CD14-positive monocyte (primary cell): ENCODE measurements at regions not wholly inside any gene's neighbourhood (a gene's known extent, or its start where the extent isn't known, plus 50 kb on each side); places are given as distances from the start of the nearest gene placed in this dataset.

ENCODE experiments used
- DNase-seq, 3 donors: peaks; one replicate each; pipeline ENCODE4 v3.0.0-alpha.2; 2011 to 2022
- H2AFZ ChIP-seq: 2 replicates; pipeline ENCODE4 v1.6.0; 2012; ENCODE audit warnings: mild to moderate bottlenecking, low read depth, low read length, inconsistent platforms; ENCODE audit not compliant: insufficient read depth, poor library complexity, severe bottlenecking
- H3K27ac ChIP-seq, 2 donors: 1 replicate in 1 of 2; 2 replicates in 1 of 2; pipeline ENCODE4 v1.5.1; 2012 to 2013; ENCODE audit warnings: low read length in 2 of 2, control low read depth in 1 of 2, inconsistent platforms in 1 of 2, low read depth in 1 of 2, mild to moderate bottlenecking in 1 of 2
- H3K27me3 ChIP-seq, 2 donors: one replicate each; pipeline versions ENCODE4 v1.6.0 to v1.6.1; 2011 to 2013; ENCODE audit warnings: low read length in 2 of 2; ENCODE audit not compliant: control insufficient read depth in 2 of 2, insufficient read depth in 2 of 2
- H3K36me3 ChIP-seq, 2 donors: replicated peaks in 1 of 2; 1 replicate in 1 of 2; 2 replicates in 1 of 2; pipeline versions ENCODE4 v1.5.1 to v1.6.1; 2012 to 2013; ENCODE audit warnings: low read length in 2 of 2, control low read depth in 1 of 2, inconsistent platforms in 1 of 2, mild to moderate bottlenecking in 1 of 2; ENCODE audit not compliant: insufficient read depth in 2 of 2, control insufficient read depth in 1 of 2
- H3K4me1 ChIP-seq, 2 donors: 1 replicate in 1 of 2; 2 replicates in 1 of 2; pipeline versions ENCODE4 v1.5.1 to v1.6.1; 2012 to 2013; ENCODE audit warnings: low read length in 2 of 2, control low read depth in 1 of 2, inconsistent platforms in 1 of 2, mild to moderate bottlenecking in 1 of 2, moderate library complexity in 1 of 2; ENCODE audit not compliant: insufficient read depth in 2 of 2, control insufficient read depth in 1 of 2
- H3K4me2 ChIP-seq: replicated peaks from 2 replicates; pipeline ENCODE3; 2012; ENCODE audit warnings: low read length, moderate library complexity, mild to moderate bottlenecking; ENCODE audit not compliant: poor library complexity, severe bottlenecking; ENCODE audit errors: extremely low read depth
- H3K4me3 ChIP-seq, 3 experiments: fragments of 200-600 bp in 1 of 3; sonication (generic) in 1 of 3; replicated peaks in 1 of 3; 1 replicate in 2 of 3; 2 replicates in 1 of 3; pipeline ENCODE4 v1.5.1; 2011 to 2013; ENCODE audit warnings: low read length in 3 of 3, mild to moderate bottlenecking in 3 of 3, control low read depth in 2 of 3, low read depth in 2 of 3, inconsistent platforms in 1 of 3, moderate library complexity in 1 of 3
- H3K79me2 ChIP-seq: 2 replicates; pipeline ENCODE4 v1.6.0; 2012; ENCODE audit warnings: mild to moderate bottlenecking, control low read depth, inconsistent platforms, low read length, moderate library complexity; ENCODE audit not compliant: insufficient read depth
- H3K9ac ChIP-seq: 2 replicates; pipeline ENCODE4 v1.6.0; 2017; ENCODE audit warnings: low read length, mild to moderate bottlenecking; ENCODE audit not compliant: insufficient read depth, poor library complexity, severe bottlenecking
- H3K9me3 ChIP-seq, 2 donors: replicated peaks in 1 of 2; 1 replicate in 1 of 2; 2 replicates in 1 of 2; pipeline versions ENCODE4 v1.5.1 to v1.6.1; 2012 to 2013; ENCODE audit warnings: low read length in 2 of 2, control low read depth in 1 of 2; ENCODE audit not compliant: control insufficient read depth in 1 of 2, insufficient read depth in 1 of 2
- H4K20me1 ChIP-seq: 2 replicates; pipeline ENCODE4 v1.6.0; 2012; ENCODE audit warnings: mild to moderate bottlenecking, low read length, control low read depth, moderate library complexity; ENCODE audit not compliant: insufficient read depth
- H3K27ac Mint-ChIP-seq, 7 donors: one replicate each; pipeline ENCODE4 v1.8.0; 2020; ENCODE audit warnings: mild to moderate bottlenecking in 7 of 7, mixed read lengths in 7 of 7, moderate library complexity in 6 of 7, inconsistent platforms in 2 of 7
- H3K27me3 Mint-ChIP-seq, 3 donors: one replicate each; pipeline ENCODE4 v1.8.0; 2021 to 2022; ENCODE audit warnings: low read depth in 3 of 3, mild to moderate bottlenecking in 3 of 3, mixed read lengths in 3 of 3, moderate library complexity in 3 of 3, inconsistent platforms in 1 of 3
- H3K36me3 Mint-ChIP-seq, 2 donors: one replicate each; pipeline ENCODE4 v1.8.0; 2020; ENCODE audit warnings: mixed read lengths in 2 of 2, inconsistent platforms in 1 of 2, mild to moderate bottlenecking in 1 of 2
- H3K4me1 Mint-ChIP-seq: one replicate; pipeline ENCODE4 v1.8.0; 2020; ENCODE audit warnings: mild to moderate bottlenecking, mixed read lengths
- H3K4me3 Mint-ChIP-seq, 2 donors: one replicate each; pipeline ENCODE4 v1.8.0; 2020; ENCODE audit warnings: mild to moderate bottlenecking in 2 of 2, mixed read lengths in 2 of 2, moderate library complexity in 1 of 2
- H3K9me3 Mint-ChIP-seq, 7 donors: one replicate each; pipeline ENCODE4 v1.8.0; 2020 to 2022; ENCODE audit warnings: mixed read lengths in 7 of 7, mild to moderate bottlenecking in 6 of 7, moderate library complexity in 6 of 7, inconsistent platforms in 2 of 7
- WGBS: methylation state at CpG from one replicate; pipeline ENCODE4 v1.1.5; 2013; ENCODE audit warnings: missing lambda C conversion rate; ENCODE audit not compliant: insufficient coverage; 5-methylcytosine and 5-hydroxymethylcytosine counted together
- intact Hi-C, 2 donors: fragments of 100-400 bp; cut with micrococcal nuclease; formaldehyde crosslinking; loops; one replicate each; pipeline versions ENCODE4 v1.15.0 to v1.15.1; 2023
- TF ChIP-seq, protein P1 (sequence below): fragments of 200-600 bp; IDR thresholded peaks from one replicate; pipeline ENCODE4 v1.8.0; 2022; ENCODE audit warnings: antibody characterized with exemption, mild to moderate bottlenecking

GRCh38 chr12:132380641-132381040 lies 51.3 kb upstream of the GALNT9 start:
- Mint-ChIP-seq H3K4me1 (no peaks in the 10 kb centered on the region), H3K27me3 (peaks cover 12 to 26% (median 19%) of the 10 kb centered on the region in 3 donors), H3K27ac (no peak overlapping the region), H3K9me3 (peaks cover 0 to 3% (median 0%) of the 10 kb centered on the region in 7 donors), H3K4me3 (no peak overlapping the region), H3K36me3 (no peaks in the 10 kb centered on the region)
- Histone ChIP-seq H3K4me1 (no peaks in the 10 kb centered on the region), H2AFZ (no peak overlapping the region), H3K9me3 (no peaks in the 10 kb centered on the region), H3K27ac (no peak overlapping the region), H3K27me3 (peaks cover 0 to 24% of the 10 kb centered on the region in 2 donors), H3K79me2 (no peaks in the 10 kb centered on the region), H3K36me3 (no peaks in the 10 kb centered on the region), H4K20me1 (no peaks in the 10 kb centered on the region), H3K4me3 (no peak overlapping the region), H3K4me2 (no peak overlapping the region), H3K9ac (no peak overlapping the region)
- 92% methylated on average over 2 of the region's 3 CpGs for WGBS
- intact Hi-C loops, result no loop called here
- TF ChIP-seq, protein P1, sequence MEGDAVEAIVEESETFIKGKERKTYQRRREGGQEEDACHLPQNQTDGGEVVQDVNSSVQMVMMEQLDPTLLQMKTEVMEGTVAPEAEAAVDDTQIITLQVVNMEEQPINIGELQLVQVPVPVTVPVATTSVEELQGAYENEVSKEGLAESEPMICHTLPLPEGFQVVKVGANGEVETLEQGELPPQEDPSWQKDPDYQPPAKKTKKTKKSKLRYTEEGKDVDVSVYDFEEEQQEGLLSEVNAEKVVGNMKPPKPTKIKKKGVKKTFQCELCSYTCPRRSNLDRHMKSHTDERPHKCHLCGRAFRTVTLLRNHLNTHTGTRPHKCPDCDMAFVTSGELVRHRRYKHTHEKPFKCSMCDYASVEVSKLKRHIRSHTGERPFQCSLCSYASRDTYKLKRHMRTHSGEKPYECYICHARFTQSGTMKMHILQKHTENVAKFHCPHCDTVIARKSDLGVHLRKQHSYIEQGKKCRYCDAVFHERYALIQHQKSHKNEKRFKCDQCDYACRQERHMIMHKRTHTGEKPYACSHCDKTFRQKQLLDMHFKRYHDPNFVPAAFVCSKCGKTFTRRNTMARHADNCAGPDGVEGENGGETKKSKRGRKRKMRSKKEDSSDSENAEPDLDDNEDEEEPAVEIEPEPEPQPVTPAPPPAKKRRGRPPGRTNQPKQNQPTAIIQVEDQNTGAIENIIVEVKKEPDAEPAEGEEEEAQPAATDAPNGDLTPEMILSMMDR, result no peak
- DNase-seq, result no peak

GRCh38 chr12:132379996-132380395 lies 50.6 kb upstream of the GALNT9 start:
- intact Hi-C loops, result no loop called here
- Histone ChIP-seq H4K20me1 (no peaks in the 10 kb centered on the region), H3K4me2 (no peak overlapping the region), H3K27me3 (peaks cover 0 to 19% of the 10 kb centered on the region in 2 donors), H3K9me3 (no peaks in the 10 kb centered on the region), H3K4me1 (no peaks in the 10 kb centered on the region), H3K36me3 (no peaks in the 10 kb centered on the region), H3K27ac (no peak overlapping the region), H3K79me2 (no peaks in the 10 kb centered on the region), H2AFZ (no peak overlapping the region), H3K9ac (no peak overlapping the region), H3K4me3 (no peak overlapping the region)
- no peak for DNase-seq
- Mint-ChIP-seq H3K36me3 (no peaks in the 10 kb centered on the region), H3K27ac (peak overlapping the region in 1 of 7 donors; percentile 25), H3K27me3 (peaks cover 12 to 27% (median 19%) of the 10 kb centered on the region in 3 donors), H3K4me1 (no peaks in the 10 kb centered on the region), H3K9me3 (peaks cover 0 to 3% (median 0%) of the 10 kb centered on the region in 7 donors), H3K4me3 (peak overlapping the region in 1 of 2 donors; percentile 13)
- 82% methylated on average over 16 of the region's 25 CpGs for WGBS
- TF ChIP-seq, protein P1, result no peak
